HS-27A (cell line): ENCODE measurements at regions not wholly inside any gene's neighbourhood (a gene's known extent, or its start where the extent isn't known, plus 50 kb on each side); places are given as distances from the start of the nearest gene placed in this dataset.

ENCODE experiments used
- DNase-seq: peaks from one replicate; pipeline ENCODE4 v3.0.0-alpha.2; 2012; ENCODE audit warnings: low read depth, missing footprints

GRCh38 chr5:5551499-5551898 lies 129.0 kb downstream of the ICE1 start:
- DNase-seq: no peak

- DNase-seq: no peak
Observed at GRCh38 chr5:5546408-5546807, 123.9 kb downstream of the ICE1 start.

GRCh38 chr5:5544094-5544663 lies 121.7 kb downstream of the ICE1 start:
- DNase-seq: no peak

- DNase-seq: no peak
Observed at GRCh38 chr5:5542654-5543053, 120.2 kb downstream of the ICE1 start.

DNA sequence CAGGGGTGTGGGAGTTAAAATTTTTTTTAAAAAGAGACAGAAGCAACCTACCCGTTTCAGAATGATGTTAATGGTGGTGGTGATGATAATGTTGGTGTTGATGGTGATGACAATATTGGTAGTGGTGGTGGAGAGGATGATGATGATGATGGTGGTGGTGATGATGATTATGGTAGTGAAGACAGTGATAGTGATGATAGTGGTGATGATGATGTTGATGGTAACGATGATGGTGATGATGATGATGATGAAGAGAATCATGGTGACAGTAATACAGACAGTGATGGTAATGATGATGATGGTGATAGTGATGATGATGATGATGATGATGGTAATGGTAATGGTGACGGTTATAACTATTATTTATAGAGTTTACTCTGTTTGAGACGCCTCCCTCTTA lies 117.6 kb downstream of the ICE1 start:
- no peak for DNase-seq
